Retina (tissue), 1 donor: ENCODE measurements at regions not wholly inside any gene's neighbourhood (a gene's known extent, or its start where the extent isn't known, plus 50 kb on each side); places are given as distances from the start of the nearest gene placed in this dataset.
"Not testable (repeated sequence)": the region's sequence is repeated elsewhere in the genome, so short reads cannot be mapped to it uniquely, and the experiment has no call there.

Experiments used
- DNase-seq: peaks from one replicate; pipeline ENCODE4 v3.0.0-alpha.2; 2016

DNA sequence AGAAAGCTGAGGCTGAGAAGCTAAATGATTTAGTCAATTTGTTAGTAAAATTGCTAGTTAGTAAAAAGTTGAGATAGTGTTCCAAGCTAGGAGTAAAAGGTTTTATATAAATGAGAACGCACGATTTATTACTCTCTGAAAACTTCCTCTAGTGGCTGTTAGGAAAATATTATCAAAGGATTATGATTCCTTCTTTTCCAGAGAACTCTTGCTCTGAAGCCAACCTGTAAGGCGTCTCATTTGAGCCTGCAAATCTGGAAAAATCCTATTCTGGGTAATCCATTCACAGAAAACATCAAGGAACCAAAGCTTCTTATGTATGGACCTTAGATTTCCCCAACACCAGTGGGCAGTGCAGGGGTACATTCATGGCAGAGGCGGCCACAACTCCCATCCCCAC is 252.7 kb downstream of the SOD2 start:
- no peak for DNase-seq

DNA sequence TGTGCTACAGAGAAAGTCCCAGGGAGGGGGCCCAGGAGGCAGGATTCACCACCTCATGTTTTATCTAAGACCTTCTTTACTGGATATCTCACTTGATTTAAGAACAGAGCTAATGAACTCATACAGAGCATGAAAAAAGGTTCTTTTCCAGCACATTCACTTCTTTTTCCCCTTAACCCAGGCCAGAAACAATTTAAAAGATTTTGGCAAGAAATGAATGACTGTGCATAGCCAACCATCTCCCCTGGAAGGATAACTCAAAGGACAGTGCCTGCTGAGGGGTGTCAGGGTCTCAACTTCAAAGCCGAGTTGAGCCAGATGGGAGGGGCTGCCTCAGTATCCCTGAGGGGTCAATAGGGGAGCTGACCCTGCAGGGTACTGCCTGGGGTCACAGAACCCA is 253.4 kb downstream of the SOD2 start:
- no peak for DNase-seq

DNA sequence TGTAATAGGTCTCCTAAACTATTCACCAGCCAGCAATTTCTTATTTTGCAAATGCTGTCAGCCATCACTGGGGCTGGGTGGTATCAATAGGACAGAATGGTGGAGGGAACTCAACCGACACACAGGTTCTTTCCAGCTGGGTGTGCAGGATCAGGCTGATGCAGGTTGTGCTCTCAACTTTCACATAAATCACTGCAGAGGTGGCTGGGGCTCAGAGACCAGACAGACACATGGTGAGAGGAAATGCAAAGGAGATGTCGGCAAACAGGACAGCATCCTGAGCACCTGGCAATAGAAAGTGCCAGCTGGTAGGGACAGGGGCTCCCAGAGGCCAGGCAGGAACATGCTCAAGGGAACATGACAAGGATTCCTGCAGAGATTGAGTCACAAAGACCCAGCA is 254.9 kb downstream of the SOD2 start:
- DNase-seq, result no peak

DNA sequence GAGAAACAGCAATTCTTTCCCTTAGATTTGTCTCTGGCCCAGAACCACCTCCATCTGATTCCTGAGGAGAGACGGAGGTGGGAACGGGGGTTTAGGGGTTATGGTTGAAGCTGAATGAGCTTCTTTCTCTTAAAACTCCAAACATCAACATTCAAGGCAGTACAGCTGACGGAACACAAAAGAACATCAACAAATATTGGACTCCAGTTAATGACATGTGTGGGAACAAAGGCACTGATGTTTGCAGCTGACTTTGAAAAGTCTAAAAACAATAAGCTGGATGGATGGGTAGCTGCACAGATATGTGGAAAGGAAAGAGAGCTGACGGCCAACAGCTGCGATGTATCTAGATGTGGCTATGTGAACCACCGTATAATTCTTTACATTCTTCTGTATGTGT is 256.5 kb downstream of the SOD2 start:
- no peak for DNase-seq

DNA sequence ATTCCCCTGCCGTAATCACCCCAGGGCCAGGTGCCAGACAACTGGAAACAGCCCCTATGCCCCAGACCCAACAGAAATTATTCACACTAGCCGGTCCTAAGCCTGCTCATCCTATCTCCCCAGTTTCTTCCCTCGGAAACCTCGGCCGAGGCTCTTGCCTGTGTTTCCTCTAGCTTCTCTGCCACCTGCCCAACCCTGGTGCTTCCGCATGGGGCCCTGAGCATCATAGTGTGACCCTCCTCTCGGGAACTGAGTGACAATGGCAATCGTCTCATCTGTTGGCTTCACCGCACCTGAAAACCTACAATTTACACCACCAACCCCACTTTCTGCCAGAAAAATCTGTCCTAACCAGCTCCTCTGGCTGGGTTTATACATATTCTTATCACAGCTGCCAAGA is 257.3 kb downstream of the SOD2 start:
- no peak for DNase-seq

DNA sequence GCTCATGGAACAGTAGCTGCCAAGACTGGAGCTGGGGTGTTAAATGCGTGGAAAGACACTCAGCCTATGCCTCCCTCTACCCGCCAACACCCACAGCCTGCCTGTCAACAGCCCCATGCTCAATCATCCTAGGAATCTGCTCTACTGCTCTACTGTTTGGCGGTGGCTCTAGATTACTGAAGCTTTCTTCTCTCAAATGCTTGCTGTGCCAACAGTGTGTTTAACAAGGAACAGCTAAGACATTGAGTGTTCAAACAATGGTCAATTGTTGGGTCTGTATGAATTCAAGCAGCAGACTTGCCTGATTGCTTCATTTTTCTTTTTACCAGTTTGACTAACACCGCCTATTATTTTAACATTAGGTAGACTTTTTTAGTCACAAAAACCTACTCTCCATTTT is 258.6 kb downstream of the SOD2 start:
- no peak for DNase-seq

DNA sequence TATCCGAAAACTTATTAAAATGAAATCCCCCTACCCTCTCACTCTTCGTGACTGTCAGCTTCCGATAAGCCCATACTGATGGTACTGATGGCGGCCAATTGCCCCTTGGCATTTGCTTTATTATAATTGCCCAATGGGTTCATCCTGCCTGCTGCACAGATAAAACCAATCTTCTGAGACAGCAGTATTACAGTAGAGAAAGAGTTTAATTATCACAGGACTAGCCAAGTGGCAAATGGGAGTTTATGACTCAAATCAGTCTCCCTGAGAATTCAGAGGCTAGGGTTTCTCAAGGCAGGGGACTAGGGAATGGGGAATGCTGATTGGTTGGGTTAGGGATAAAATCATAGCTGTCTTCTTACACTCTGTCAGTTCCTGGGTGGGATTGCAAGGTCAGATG is 259.5 kb downstream of the SOD2 start:
- no peak for DNase-seq

DNA sequence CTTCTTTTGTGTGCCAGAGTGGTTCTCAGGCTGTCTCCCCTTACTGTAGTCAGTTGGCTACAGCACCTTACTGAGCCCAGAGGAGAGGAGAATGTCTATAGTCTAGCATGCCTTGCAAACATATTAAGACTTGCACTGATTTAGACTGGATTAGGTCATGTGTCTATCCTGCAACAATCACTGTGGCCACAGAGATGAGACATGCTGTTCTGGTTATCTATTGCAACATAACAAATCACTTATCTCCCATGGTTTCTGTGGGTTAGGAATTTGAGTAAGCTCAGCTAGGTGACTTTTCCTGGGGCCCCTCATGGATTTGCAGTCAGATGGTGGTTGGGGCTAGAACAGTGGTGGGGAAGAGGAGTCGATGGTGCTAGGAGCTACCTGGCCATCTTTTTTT is 261.3 kb downstream of the SOD2 start:
- DNase-seq, result no peak

DNA sequence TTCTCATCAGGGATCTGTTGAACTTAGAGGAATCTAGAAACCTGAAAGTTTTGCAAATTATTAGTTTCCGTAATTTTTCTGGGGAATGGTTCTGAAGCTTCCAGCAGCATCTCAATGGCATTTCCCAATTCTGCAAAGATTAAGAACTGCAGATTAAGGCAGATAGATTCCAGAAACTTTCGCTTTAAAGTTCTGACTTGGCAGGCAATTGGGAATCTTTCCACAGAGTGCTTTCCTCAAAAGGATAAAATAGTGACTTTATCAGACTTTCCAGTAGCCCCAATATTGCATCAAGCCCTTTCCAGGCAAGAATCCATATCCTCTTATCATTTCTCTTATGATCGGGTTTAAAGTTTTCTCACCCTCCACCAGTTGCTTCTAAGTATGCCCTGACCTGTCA is 261.1 kb downstream of the FNDC1 start:
- no peak for DNase-seq

DNA sequence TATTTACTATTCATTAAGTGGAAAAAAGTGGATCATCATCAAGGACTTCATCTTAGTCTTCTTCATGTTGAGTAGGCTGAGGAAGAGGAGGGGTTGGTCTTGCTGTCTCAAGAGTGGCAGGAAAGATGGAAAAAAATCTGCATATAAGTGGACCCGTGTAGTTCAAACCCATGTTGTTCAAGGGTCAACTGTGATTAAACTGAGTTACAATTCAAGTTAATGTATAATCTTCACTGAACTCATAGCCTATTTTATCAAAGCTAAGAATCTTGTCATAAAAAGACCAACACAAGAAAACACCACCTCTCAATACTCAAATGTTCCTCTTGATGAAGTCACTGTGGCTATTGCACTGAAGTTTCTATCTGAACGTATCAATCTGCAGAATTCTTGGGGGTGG is 260.2 kb downstream of the FNDC1 start:
- DNase-seq, result no peak

DNA sequence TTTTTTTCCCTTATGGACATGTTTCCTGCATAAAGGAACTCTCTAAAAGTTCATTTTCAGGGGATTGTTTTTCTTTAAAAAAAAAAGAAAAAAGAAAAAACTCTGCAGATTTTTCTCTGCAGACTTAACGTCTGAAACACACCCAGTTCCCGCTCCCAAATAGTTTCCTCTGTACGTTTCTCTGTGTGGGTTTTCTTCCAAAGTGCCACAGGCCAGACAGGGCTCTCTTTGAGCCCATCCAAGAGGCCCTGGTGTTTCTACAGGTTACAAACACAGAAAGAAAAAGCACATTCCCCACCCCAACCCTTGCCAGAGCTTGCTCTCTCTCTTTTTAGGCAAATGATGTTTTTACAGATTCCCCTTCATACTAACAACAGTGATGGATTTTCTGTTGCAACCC is 258.6 kb downstream of the FNDC1 start:
- DNase-seq, result no peak

DNA sequence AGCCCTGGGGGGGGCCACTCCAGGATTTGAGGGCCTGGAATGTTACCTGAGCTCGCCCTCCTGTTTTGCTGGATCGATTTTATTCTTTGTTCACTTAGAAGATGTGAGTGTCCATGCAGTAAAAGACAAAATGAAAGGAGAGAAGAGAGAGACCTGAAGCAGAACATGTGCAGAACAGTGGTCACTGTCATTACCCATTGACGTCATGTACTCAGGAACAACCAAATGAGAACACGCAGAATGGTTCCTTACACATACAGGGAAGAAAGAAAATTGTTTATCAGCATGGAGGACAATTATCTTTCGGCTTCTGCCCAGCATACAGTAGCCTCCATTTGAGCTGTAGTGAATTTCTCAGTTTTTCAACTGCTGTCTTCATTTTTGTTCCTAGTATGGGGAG is 258.1 kb downstream of the FNDC1 start:
- no peak for DNase-seq

DNA sequence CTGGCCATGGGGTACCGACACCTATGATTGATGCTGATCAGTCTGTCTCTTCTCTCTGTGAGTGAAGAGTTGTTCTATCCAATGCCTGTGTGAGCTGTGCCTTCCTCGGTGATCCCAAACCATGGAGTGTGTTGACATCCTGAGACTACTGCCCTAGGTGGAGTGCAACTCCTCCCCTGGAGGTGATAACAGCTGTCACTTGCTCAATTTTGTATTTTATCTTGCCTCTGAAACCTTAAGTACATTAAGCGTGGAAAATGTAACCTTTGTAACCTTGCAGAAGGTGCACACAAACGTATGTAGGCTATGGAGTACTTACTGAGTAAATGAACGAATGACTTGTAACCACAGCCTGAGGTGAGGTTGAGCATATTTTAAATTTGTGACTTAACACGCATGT is 256.2 kb downstream of the FNDC1 start:
- DNase-seq, result no peak

DNA sequence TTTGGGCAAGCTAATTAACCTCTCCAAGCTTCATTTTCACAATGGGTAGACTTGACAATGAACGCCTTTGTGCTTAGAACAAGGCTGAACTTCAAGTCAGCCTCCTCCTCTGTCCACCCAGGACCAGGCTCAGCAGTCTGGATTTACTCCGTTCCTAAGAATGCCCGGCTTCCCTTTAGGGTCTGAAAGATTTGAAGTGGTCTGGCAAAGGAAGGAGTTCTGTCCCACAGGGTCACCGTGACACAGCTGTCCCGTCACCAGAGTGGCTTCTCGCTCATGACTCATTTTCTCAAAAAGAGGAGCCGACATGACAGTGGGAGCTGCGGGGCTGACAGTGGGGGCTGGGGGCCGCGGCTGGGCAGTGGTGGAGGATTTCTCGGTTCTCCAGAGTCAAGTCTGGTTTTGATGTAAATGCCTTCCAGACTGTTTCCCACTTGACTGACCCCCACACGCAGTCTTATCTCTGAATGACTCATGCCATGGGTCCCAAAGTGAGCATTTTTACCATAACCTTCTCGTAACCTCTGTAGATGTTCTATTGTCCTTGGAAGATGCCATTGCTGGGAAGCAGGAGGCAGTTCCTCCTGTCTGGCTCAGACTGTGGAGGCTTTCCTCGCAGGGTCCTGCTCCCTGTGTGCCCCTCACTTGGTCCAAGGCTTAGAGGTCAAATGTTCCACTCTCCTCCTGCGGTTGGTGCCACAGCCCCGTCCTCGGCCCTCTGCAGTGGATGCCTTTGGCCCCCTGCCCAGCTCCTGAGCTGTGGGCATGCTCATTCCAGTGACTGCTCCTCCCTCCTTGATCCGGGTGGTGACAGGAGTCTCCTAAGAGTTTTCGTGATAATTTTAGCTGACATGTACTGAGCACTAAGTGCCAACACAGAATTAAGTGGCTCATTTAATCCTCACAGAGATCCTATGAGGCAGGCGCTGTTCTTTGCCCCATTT is 253.1 kb downstream of the FNDC1 start:
- no peak for DNase-seq

DNA sequence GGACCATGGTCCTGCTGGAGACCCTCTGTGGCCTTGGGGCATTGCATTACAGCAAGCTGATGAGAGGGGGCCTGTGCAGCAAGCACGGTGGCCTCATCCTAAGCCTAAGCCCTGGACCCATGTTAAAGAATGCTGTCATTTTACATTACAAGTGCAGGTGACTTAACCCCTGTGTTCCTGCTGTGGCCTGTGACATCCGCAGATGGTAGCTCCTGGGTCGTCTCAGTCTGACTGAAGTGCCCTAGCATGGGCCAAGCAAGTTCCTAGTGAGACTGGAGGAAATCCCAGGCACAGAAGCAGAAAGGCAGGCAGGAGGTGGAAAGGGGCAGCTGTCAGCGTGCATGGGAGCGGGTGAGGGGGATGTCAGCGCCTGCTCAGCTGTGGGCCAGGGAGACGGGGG is 252.4 kb downstream of the FNDC1 start:
- DNase-seq, result no peak

DNA sequence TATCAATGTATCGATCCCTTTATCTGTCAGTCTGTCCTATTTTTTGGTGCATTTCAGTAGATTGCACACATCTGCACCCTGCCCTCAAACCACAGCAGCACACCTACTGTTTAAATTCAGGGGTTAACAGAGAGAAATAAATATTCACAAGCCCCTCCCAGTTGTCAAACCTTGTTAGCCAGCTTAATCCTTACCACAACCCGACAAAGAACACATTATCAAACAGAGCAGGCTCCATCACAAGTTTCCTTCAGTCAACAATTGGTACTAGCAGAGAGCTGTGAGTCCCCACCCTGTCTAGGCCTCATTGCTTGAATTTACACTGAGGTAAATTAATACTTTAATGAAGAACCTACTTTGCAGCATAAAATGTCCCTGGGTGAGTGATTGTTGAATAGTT is 249.8 kb downstream of the FNDC1 start:
- peak; percentile 26 for DNase-seq

DNA sequence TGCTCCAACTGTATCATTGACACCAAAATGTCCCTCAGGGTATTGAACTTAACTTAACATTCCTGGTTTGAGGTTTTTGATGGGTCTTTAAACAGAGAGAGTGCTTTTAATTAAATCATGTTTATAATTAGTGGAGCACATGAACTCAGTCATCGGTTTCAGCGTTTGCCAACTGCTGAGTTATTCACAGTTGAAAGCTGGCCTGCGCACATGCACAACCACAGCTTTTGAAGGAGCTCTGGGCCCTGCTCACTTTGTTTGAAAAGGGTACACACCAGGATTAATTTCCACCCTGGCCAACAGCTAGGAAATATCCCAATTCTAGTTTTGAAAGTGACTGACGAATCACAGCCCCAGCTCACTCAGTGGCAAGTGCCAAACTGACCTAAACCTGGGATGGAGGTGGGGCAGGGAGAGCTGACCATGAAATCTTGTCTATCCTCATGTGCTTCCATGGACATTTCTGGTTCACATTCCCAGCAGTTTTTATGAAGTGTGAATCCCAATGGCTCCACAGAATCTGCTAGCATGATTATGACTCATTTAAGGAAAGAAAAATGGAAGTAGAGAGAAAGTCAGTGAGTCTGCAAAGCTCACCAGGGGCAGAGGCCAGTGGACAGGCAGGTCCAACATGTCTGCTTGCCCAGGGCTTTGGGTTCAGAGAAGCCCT is 247.8 kb downstream of the FNDC1 start:
- no peak for DNase-seq

DNA sequence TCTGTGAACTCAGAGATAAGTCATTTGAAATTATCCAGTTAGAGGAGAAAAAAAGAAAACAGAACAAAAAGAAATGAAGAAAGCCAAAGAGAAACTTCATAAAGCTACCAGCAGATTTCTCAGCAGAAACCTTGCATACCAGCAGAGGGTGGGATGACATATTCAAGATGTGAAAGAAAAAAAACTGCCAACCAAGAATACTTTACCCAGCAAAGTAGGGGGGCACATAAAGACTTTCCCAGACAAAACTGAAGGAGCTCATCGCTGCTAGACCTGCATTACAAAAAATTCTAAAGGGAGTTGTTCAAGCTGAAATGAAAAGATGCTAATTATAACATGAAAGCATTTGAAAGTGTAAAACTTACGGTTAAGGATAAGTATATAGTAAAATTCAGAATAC is 246.3 kb downstream of the FNDC1 start:
- DNase-seq, result no peak

DNA sequence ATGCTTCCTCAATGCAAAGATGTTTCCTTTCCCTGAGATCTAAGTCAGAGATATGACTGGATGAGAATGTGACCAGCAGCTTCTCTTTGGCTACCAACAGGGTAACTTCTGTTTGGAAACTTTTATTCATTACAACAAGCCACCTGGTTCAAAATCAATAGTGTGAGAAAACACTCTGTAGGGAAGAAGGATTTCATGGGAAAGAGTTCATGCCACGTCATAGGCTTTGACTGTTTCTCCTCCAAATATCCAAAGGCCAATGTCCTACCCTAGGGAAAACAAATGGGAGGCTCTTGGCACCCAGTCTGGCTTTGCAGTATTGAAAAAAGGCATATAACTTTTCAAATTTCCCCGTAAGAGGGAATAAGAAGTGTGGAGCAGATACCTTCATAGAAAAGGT is 245.5 kb downstream of the FNDC1 start:
- DNase-seq, result no peak

DNA sequence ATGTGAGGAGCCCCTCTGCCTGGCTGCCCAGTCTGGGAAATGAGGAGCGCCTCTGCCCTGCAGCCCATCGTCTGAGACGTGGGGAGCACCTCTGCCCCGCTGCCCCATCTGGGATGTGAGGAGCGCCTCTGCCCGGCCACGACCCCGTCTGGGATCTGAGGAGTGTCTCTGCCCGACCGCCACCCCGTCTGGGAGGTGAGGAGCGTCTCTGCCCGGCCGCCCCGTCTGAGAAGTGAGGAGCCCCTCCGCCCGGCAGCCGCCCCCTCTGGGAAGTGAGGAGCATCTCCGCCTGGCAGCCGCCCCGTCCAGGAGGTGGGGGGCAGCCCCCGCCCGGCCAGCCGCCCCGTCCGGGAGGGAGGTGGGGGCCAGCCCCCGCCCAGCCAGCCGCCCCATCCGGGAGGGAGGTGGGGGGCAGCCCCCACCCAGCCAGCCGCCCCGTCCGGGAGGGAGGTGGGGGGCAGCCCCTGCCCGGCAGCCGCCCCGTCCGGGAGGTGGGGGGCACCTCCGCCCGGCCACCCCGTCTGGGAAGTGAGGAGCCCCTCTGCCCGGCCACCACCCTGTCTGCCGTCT is 238.1 kb downstream of the FNDC1 start:
- DNase-seq, result not testable (repeated sequence)

DNA sequence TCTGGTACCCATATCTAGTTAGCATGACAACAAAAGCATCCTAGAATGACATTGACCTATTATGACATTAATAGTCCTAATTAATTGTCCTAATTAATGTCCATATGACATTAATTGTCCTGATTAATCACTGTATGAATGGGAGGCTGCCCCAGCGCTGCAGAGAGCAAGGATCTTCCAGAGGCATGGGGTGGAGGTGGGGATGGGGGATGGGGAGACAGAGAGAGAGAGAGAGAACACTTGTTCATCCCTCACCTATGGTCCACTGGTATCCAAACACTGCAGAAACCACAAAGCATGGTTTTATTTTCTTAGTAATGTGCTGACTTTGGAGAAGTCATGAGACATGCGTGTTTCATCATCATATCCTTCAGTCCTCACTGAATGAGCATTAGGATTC is 235.1 kb downstream of the FNDC1 start:
- DNase-seq, result no peak

DNA sequence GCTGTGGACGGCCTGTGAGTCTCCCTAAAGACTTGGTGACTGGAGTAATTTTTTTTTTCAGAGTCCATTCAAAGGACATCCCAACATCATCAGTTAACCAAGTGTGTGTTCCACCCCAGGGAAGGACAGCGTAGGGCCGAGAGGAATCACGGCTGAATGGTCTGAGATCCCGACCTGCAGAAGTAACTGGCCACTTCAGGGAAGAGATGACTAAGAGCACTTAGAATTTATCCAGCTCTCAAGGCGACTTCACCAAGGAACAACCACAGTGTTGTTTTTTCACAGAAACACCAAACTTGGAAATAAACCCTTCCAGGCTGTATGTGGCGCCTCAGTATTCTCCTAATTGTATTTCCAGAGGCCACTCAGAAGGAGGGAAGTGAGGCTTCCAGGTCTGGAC is 231.6 kb downstream of the FNDC1 start:
- no peak for DNase-seq

DNA sequence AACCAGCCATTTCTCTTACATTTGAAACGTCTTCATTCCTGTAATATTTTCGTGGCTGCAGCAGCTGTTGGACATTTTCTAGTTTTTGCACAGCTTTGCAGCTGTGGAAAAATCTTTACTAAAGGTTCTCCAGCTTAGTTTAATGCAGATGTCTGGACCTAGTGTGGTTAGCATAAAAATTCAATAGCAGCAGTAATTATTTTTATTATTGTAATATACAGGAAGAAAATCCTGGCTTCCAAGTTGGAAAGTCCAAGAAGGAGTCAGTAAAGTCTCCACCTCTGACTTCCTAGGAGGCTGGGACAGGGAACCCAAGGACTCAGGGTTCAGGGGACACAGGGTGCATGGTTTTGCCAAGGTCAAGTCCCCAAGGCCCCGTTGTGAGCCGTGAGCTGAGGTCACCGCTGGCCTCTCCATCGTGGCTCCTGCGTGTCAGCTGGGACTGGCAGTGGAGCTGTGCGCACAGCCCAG is 230.6 kb downstream of the FNDC1 start:
- DNase-seq, result no peak

DNA sequence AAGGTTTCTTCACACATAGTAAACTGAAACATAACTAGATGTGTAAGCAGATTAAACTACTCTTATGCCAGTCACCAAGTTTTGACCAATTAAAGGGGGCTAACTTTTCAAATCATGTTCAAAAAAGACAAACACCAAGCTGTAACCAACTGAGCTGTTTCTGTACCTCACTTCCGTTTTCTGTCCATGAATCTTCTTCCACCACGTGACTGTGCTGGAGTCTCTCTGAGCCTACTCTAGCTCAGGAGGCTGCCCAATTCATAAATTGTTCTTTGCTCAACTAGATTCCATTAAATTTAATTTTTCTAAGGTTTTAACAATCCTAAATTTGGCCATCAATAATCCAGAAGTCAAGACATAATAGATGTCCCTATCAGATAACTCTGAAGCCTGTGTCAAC is 229.4 kb downstream of the FNDC1 start:
- DNase-seq, result no peak
